Progenitor cell of endocrine pancreas (in vitro differentiated cells): ENCODE measurements at regions not wholly inside any gene's neighbourhood (a gene's known extent, or its start where the extent isn't known, plus 50 kb on each side); places are given as distances from the start of the nearest gene placed in this dataset.

ENCODE experiments used
- DNase-seq: peaks from one replicate; pipeline ENCODE4 v3.0.0; 2021; ENCODE audit warnings: low spot score; ENCODE audit not compliant: unreplicated experiment
- H3K27ac Mint-ChIP-seq: 2 replicates; pipeline ENCODE4 v1.8.0; 2021; ENCODE audit warnings: mild to moderate bottlenecking, moderate library complexity, mixed read lengths
- H3K27me3 Mint-ChIP-seq: 2 replicates; pipeline ENCODE4 v1.8.0; 2021; ENCODE audit warnings: mixed read lengths
- H3K36me3 Mint-ChIP-seq: 2 replicates; pipeline ENCODE4 v1.8.0; 2022; ENCODE audit warnings: mixed read lengths; ENCODE audit not compliant: insufficient read depth
- H3K4me1 Mint-ChIP-seq: 2 replicates; pipeline ENCODE4 v1.8.0; 2021; ENCODE audit warnings: low read depth, mixed read lengths
- H3K4me3 Mint-ChIP-seq: 2 replicates; pipeline ENCODE4 v1.8.0; 2021; ENCODE audit warnings: low read depth, mild to moderate bottlenecking, moderate library complexity, mixed read lengths
- H3K9me3 Mint-ChIP-seq: 2 replicates; pipeline ENCODE4 v1.8.0; 2021; ENCODE audit warnings: low read depth, mixed read lengths
- TF ChIP-seq, protein P1 (sequence below): fragments of 200-600 bp; sonication (generic); IDR thresholded peaks from one replicate; pipeline ENCODE4 v1.5.0; 2021; ENCODE audit warnings: antibody characterized with exemption, mild to moderate bottlenecking; ENCODE audit not compliant: unreplicated experiment

DNA sequence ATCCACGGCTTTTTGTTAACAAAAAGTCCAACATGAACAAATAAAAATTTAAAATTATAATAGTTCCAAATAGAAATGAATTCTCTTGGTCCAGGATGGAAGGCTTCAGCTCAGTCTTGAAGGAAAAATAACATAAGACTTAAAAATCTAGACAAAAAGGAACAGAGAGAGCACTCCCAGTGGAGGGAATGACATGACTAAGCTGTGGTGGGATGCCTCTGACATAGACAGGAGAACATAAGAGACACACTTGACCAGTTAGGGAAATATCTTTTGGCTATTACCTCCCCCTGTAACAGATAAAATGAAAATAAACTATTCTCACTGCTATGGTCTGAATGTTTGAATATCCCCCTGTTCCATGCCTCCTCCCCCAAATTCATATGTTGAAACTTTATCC lies 106.8 kb downstream of the BBS10 start:
- no peaks in the 10 kb centered on the region for H3K4me1 Mint-ChIP-seq
- H3K27ac Mint-ChIP-seq = no peak overlapping the region
- H3K9me3 Mint-ChIP-seq = peaks cover 3% of the 10 kb centered on the region
- no peak overlapping the region for H3K4me3 Mint-ChIP-seq
- H3K36me3 Mint-ChIP-seq = no peaks in the 10 kb centered on the region
- no peak for DNase-seq
- TF ChIP-seq, protein P1, sequence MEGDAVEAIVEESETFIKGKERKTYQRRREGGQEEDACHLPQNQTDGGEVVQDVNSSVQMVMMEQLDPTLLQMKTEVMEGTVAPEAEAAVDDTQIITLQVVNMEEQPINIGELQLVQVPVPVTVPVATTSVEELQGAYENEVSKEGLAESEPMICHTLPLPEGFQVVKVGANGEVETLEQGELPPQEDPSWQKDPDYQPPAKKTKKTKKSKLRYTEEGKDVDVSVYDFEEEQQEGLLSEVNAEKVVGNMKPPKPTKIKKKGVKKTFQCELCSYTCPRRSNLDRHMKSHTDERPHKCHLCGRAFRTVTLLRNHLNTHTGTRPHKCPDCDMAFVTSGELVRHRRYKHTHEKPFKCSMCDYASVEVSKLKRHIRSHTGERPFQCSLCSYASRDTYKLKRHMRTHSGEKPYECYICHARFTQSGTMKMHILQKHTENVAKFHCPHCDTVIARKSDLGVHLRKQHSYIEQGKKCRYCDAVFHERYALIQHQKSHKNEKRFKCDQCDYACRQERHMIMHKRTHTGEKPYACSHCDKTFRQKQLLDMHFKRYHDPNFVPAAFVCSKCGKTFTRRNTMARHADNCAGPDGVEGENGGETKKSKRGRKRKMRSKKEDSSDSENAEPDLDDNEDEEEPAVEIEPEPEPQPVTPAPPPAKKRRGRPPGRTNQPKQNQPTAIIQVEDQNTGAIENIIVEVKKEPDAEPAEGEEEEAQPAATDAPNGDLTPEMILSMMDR = no peak
- no peaks in the 10 kb centered on the region for H3K27me3 Mint-ChIP-seq

DNA sequence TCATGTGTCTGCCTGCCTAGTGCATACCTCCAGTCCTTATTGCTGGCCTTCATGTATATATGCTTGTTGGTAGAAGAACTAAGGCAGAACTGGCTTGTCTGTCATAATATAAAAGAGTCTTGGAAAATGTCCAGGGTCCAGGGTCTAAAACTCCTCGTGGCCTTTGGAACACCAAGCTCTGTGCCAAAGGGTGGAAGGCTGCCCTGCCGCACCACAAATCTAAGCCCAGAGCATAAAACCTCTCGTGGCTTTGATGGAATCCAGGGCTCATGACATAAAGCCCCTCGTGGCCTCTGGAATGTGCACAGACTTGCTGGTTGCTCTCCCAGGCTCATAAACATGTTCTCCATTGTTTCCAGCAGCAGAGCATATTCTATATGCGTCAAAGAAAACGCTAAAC lies 107.9 kb downstream of the BBS10 start:
- Mint-ChIP-seq H3K4me1 (no peaks in the 10 kb centered on the region), H3K27ac (no peak overlapping the region)
- no peak for DNase-seq

DNA sequence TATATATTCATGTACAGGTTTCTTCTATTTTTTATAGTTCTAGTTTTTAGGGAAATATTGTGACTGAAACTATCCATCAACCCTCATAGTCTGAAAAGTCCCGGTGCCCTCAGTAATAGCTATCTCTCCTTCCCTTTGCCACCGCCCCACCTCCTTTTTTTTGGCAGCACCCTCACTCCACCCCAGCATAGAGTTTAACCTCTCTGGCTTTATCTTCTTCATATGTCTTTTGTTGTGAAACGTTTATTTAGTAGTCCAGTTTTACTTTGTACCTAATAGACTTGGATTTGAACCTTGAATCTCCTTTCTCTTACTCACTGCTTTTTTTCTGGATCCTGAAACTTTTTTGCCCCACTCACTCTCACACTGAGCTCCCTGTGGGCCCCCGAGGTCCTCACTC lies 109.5 kb downstream of the BBS10 start:
- no peak for DNase-seq
- Mint-ChIP-seq H3K9me3 (peaks cover 3% of the 10 kb centered on the region), H3K4me1 (no peaks in the 10 kb centered on the region), H3K4me3 (no peak overlapping the region), H3K27ac (no peak overlapping the region), H3K27me3 (no peaks in the 10 kb centered on the region), H3K36me3 (no peaks in the 10 kb centered on the region)
- TF ChIP-seq, protein P1 = no peak

More for the DNA sequence above, 107.9 kb downstream of the BBS10 start:
- peaks cover 3% of the 10 kb centered on the region for H3K9me3 Mint-ChIP-seq
- no peaks in the 10 kb centered on the region for H3K36me3 Mint-ChIP-seq
- no peak overlapping the region for H3K4me3 Mint-ChIP-seq
- no peaks in the 10 kb centered on the region for H3K27me3 Mint-ChIP-seq
- TF ChIP-seq, protein P1 = no peak

DNA sequence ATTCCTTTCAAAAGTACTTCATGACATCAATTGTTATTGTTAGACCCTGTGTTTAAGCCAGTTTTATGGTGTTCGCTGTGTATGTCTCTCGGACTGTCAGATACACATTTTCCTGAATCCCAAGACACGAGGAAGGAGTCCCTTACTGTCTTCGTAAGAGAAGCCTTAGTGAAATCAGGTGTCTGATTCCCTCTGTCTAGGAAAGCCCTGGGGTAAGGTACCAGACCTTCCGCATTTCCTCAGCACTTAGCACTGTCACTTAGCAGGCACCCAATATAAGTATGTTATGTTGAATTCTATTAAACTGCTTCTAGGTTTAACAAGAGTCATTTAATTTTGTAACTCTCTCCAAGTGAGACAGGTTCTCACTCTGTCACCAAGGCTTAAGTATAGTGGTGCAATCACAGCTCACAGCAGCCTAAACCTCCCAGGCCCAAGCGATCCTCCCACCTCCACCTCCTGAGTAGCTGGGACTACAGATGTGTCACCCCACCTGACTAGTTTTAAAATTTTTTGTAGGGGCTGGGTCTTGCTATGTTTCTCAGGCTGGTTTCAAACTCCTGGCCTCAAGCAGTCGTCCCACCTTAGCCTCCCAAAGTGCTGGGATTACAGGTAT lies 111.0 kb downstream of the BBS10 start:
- Mint-ChIP-seq H3K4me3 (no peak overlapping the region), H3K27me3 (no peaks in the 10 kb centered on the region), H3K9me3 (peaks cover 3% of the 10 kb centered on the region), H3K4me1 (no peaks in the 10 kb centered on the region), H3K27ac (no peak overlapping the region), H3K36me3 (no peaks in the 10 kb centered on the region)
- TF ChIP-seq, protein P1 = no peak
- DNase-seq = no peak

DNA sequence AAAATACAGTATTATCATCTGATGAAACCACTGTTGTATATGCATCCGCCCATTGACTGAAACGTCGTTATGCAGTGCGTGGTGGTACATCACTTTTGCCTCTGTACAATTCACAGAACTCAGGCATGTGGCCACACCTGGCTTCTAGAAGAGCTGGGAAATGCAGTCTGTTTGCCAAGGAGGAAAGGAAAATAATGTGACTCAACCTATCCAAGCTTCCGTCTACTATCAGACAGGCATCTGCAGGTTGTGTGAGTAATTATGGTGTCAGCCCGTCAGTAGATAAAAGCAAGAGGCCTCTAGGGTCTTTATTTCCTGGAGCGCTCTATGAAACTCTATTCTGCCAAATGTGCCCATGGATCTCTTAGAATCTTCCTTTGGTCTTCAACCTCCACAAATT lies 111.6 kb downstream of the BBS10 start:
- DNase-seq = no peak
- H3K27me3 Mint-ChIP-seq = no peaks in the 10 kb centered on the region

More for the DNA sequence above, 111.6 kb downstream of the BBS10 start:
- H3K36me3 Mint-ChIP-seq = no peaks in the 10 kb centered on the region
- H3K4me1 Mint-ChIP-seq = no peaks in the 10 kb centered on the region
- H3K4me3 Mint-ChIP-seq = no peak overlapping the region
- H3K27ac Mint-ChIP-seq = no peak overlapping the region
- TF ChIP-seq, protein P1 = no peak
- H3K9me3 Mint-ChIP-seq = peaks cover 3% of the 10 kb centered on the region
